HCT116 (cell line): ENCODE measurements at regions not wholly inside any gene's neighbourhood (a gene's known extent, or its start where the extent isn't known, plus 50 kb on each side); places are given as distances from the start of the nearest gene placed in this dataset.

Experiments used
- CEBPB ChIP-seq: IDR thresholded peaks from 2 replicates; pipeline ENCODE4 v1.6.1; 2012; ENCODE audit warnings: low read depth
- EZH2 ChIP-seq: fragments of 200-600 bp; sonication (generic); IDR thresholded peaks from 2 replicates; pipeline ENCODE4 v1.6.1; 2017; ENCODE audit warnings: antibody characterized with exemption, mixed run types
- EZH2phosphoT487 ChIP-seq: fragments of 200-600 bp; IDR thresholded peaks from 2 replicates; pipeline ENCODE4 v1.6.1; 2018; ENCODE audit warnings: antibody characterized with exemption, borderline replicate concordance
- POLR2A ChIP-seq: IDR thresholded peaks from 2 replicates; pipeline ENCODE4 v1.7.0; 2011; ENCODE audit warnings: borderline replicate concordance; ENCODE audit not compliant: insufficient read depth, insufficient read length; ENCODE audit errors: extremely low read depth
- RAD21 ChIP-seq: IDR thresholded peaks from 2 replicates; pipeline ENCODE4 v1.6.1; 2012; ENCODE audit warnings: low read depth, mild to moderate bottlenecking
- SP1 ChIP-seq: IDR thresholded peaks from 2 replicates; pipeline ENCODE4 v1.6.1; 2012; ENCODE audit warnings: low read depth
- TCF7L2 ChIP-seq: IDR thresholded peaks from 2 replicates; pipeline ENCODE4 v1.7.0; 2011; ENCODE audit warnings: borderline replicate concordance, inconsistent platforms; ENCODE audit not compliant: insufficient read depth, insufficient read length; ENCODE audit errors: extremely low read depth
- ZNF274 ChIP-seq: fragments of 200-500 bp; sonication (Bioruptor generic); IDR thresholded peaks from 2 replicates; pipeline ENCODE4 v1.6.1; 2014; ENCODE audit warnings: mild to moderate bottlenecking, low read depth, low read length, inconsistent platforms
- TF ChIP-seq, protein P1 (sequence below), 3 experiments: fragments of 200-600 bp in 1 of 3; sonication (generic) in 1 of 3; IDR thresholded peaks in 2 of 3; conservative IDR thresholded peaks in 1 of 3; 2 replicates each; pipeline ENCODE4 v1.5.1; 2012 to 2017; ENCODE audit warnings: low read depth in 2 of 3, low read length in 2 of 3, antibody characterized with exemption in 1 of 3, borderline replicate concordance in 1 of 3, control low read depth in 1 of 3, mild to moderate bottlenecking in 1 of 3, mixed read lengths in 1 of 3, mixed run types in 1 of 3, moderate library complexity in 1 of 3; ENCODE audit not compliant: insufficient read depth in 1 of 3
- TF ChIP-seq, protein P2 (sequence below): IDR thresholded peaks from 2 replicates; pipeline ENCODE4 v1.6.1; 2012; ENCODE audit warnings: low read depth

- TF ChIP-seq, protein P1, sequence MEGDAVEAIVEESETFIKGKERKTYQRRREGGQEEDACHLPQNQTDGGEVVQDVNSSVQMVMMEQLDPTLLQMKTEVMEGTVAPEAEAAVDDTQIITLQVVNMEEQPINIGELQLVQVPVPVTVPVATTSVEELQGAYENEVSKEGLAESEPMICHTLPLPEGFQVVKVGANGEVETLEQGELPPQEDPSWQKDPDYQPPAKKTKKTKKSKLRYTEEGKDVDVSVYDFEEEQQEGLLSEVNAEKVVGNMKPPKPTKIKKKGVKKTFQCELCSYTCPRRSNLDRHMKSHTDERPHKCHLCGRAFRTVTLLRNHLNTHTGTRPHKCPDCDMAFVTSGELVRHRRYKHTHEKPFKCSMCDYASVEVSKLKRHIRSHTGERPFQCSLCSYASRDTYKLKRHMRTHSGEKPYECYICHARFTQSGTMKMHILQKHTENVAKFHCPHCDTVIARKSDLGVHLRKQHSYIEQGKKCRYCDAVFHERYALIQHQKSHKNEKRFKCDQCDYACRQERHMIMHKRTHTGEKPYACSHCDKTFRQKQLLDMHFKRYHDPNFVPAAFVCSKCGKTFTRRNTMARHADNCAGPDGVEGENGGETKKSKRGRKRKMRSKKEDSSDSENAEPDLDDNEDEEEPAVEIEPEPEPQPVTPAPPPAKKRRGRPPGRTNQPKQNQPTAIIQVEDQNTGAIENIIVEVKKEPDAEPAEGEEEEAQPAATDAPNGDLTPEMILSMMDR (IDR thresholded peaks at IDR 0.05 in 2 of 3, conservative IDR thresholded peaks at IDR 0.05 in 1 of 3; ENCODE audit: borderline replicate concordance in 1 of 3, insufficient read depth in 1 of 3, low read depth in 2 of 3, low read length in 2 of 3): no peak
- no peak for TF ChIP-seq EZH2
- no peak for TF ChIP-seq TCF7L2
- no peak for TF ChIP-seq SP1
- TF ChIP-seq RAD21: no peak
- TF ChIP-seq, protein P2, sequence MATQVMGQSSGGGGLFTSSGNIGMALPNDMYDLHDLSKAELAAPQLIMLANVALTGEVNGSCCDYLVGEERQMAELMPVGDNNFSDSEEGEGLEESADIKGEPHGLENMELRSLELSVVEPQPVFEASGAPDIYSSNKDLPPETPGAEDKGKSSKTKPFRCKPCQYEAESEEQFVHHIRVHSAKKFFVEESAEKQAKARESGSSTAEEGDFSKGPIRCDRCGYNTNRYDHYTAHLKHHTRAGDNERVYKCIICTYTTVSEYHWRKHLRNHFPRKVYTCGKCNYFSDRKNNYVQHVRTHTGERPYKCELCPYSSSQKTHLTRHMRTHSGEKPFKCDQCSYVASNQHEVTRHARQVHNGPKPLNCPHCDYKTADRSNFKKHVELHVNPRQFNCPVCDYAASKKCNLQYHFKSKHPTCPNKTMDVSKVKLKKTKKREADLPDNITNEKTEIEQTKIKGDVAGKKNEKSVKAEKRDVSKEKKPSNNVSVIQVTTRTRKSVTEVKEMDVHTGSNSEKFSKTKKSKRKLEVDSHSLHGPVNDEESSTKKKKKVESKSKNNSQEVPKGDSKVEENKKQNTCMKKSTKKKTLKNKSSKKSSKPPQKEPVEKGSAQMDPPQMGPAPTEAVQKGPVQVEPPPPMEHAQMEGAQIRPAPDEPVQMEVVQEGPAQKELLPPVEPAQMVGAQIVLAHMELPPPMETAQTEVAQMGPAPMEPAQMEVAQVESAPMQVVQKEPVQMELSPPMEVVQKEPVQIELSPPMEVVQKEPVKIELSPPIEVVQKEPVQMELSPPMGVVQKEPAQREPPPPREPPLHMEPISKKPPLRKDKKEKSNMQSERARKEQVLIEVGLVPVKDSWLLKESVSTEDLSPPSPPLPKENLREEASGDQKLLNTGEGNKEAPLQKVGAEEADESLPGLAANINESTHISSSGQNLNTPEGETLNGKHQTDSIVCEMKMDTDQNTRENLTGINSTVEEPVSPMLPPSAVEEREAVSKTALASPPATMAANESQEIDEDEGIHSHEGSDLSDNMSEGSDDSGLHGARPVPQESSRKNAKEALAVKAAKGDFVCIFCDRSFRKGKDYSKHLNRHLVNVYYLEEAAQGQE: no peak
- no peak for TF ChIP-seq ZNF274
- no peak for TF ChIP-seq POLR2A
- no peak for TF ChIP-seq EZH2phosphoT487
- no peak for TF ChIP-seq CEBPB
Measured at GRCh38 chr14:105761842-105762241, 235.5 kb downstream of the TMEM121 start.
